ENCODE measurements at regions not wholly inside any gene's neighbourhood (a gene's known extent, or its start where the extent isn't known, plus 50 kb on each side); places are given as distances from the start of the nearest gene placed in this dataset.

GRCh38 chr12:114885501-114885900 is 201.5 kb upstream of the TBX3 start:
- Histone ChIP-seq H4K20me1 (ENCODE audit: insufficient read depth) (no peaks in the 10 kb centered on the region), H3K9me2 (no peaks in the 10 kb centered on the region), H3K4me1 (ENCODE audit: control insufficient read depth in 1 of 2, insufficient read depth in 2 of 2, low read depth in 1 of 2, low read length in 1 of 2) (peaks cover 0 to 3% of the 10 kb centered on the region in 2 experiments; a peak in 2 of 4 replicates), H2AFZ (ENCODE audit: low read depth) (no peak overlapping the region), H3K27ac (ENCODE audit: low read depth in 2 of 2, low read length in 1 of 2) (no peak overlapping the region), H3K79me2 (ENCODE audit: insufficient read depth) (no peaks in the 10 kb centered on the region), H3K4me2 (no peak overlapping the region), H3F3A (replicated peaks; ENCODE audit: insufficient read depth) (no peaks in the 10 kb centered on the region), H3K36me3 (replicated peaks in 1 of 2; ENCODE audit: control insufficient read depth in 1 of 2, insufficient read depth in 2 of 2, low read length in 1 of 2) (no peaks in the 10 kb centered on the region), H3K27me3 (ENCODE audit: insufficient read depth) (no peaks in the 10 kb centered on the region), H3K4me3 (ENCODE audit: low read depth in 2 of 2, low read length in 1 of 2) (no peak overlapping the region), H3K9me3 (no peaks in the 10 kb centered on the region), H3K9ac (no peak overlapping the region)
- 88% methylated on average over 4 of the region's 4 CpGs for WGBS (ENCODE audit: low lambda C conversion rate)
- DNase-seq = no peak
- TF ChIP-seq RCOR1 (IDR thresholded peaks at IDR 0.05; ENCODE audit: low read length) = no peak
- no peak for TF ChIP-seq TEAD4 (IDR thresholded peaks at IDR 0.05; ENCODE audit: borderline replicate concordance, insufficient read depth)
- no peak for TF ChIP-seq RFX5 (IDR thresholded peaks at IDR 0.05; ENCODE audit: low read length)
- TF ChIP-seq MAX (IDR thresholded peaks at IDR 0.05; ENCODE audit: low read depth) = no peak
- TF ChIP-seq USF1 (IDR thresholded peaks at IDR 0.05; ENCODE audit: borderline replicate concordance, low read depth) = no peak
- TF ChIP-seq MXI1 (IDR thresholded peaks at IDR 0.05; ENCODE audit: low read depth, low read length) = no peak
- no peak for TF ChIP-seq IRF3 (IDR thresholded peaks at IDR 0.05; ENCODE audit: low read depth, low read length)
- TF ChIP-seq FOXJ3 (CRISPR knock-in tag; IDR thresholded peaks at IDR 0.05) = no peak
- TF ChIP-seq, protein P1, sequence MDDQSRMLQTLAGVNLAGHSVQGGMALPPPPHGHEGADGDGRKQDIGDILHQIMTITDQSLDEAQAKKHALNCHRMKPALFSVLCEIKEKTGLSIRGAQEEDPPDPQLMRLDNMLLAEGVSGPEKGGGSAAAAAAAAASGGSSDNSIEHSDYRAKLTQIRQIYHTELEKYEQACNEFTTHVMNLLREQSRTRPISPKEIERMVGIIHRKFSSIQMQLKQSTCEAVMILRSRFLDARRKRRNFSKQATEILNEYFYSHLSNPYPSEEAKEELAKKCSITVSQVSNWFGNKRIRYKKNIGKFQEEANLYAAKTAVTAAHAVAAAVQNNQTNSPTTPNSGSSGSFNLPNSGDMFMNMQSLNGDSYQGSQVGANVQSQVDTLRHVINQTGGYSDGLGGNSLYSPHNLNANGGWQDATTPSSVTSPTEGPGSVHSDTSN (IDR thresholded peaks at IDR 0.05) = no peak
- TF ChIP-seq NRF1 (IDR thresholded peaks at IDR 0.05; ENCODE audit: low read depth, low read length) = no peak
- no peak for TF ChIP-seq TCF12 (IDR thresholded peaks at IDR 0.05)
- TF ChIP-seq GABPA (IDR thresholded peaks at IDR 0.05; ENCODE audit: low read depth) = no peak
- POLR2A ChIA-PET = interaction anchor here (1.1 kb wide), 1 partner anchor 201 kb away, joined by 3 read pairs; no protein-coding TSS in a partner anchor
- CTCF ChIA-PET = interaction anchor here (1.1 to 1.8 kb wide), 2 partner anchors 35 to 50 kb away, joined by 3 to 4 read pairs; no protein-coding TSS in a partner anchor

GRCh38 chr12:114884575-114884974 is 200.6 kb upstream of the TBX3 start:
- no peaks in the 10 kb centered on the region for H3K79me2 ChIP-seq (ENCODE audit: insufficient read depth)
- no peak overlapping the region; a peak in 1 of 4 replicates for H3K4me3 ChIP-seq (ENCODE audit: low read depth in 2 of 2, low read length in 1 of 2)
- H3K27me3 ChIP-seq (ENCODE audit: insufficient read depth) = no peaks in the 10 kb centered on the region
- no peaks in the 10 kb centered on the region for H3K4me1 ChIP-seq (ENCODE audit: control insufficient read depth in 1 of 2, insufficient read depth in 2 of 2, low read depth in 1 of 2, low read length in 1 of 2)
- POLR2A ChIA-PET = no interaction called here
- H3K9me2 ChIP-seq = no peaks in the 10 kb centered on the region
- CTCF ChIA-PET = interaction anchor here (1.8 kb wide), 1 partner anchor 36 kb away, joined by 4 read pairs; no protein-coding TSS in a partner anchor
- TF ChIP-seq FOSL2 (IDR thresholded peaks at IDR 0.05; ENCODE audit: borderline replicate concordance, low read depth) (no peak), USF2 (IDR thresholded peaks at IDR 0.05; ENCODE audit: borderline replicate concordance, low read depth, low read length) (no peak), FOXM1 (IDR thresholded peaks at IDR 0.05; ENCODE audit: low read depth) (no peak), MEF2A (IDR thresholded peaks at IDR 0.05; ENCODE audit: borderline replicate concordance, low read depth) (no peak), JUND (IDR thresholded peaks at IDR 0.05) (no peak), SIN3A (IDR thresholded peaks at IDR 0.05; ENCODE audit: borderline replicate concordance, low read depth, low read length) (no peak), RFX5 (IDR thresholded peaks at IDR 0.05; ENCODE audit: low read length) (no peak), GABPA (IDR thresholded peaks at IDR 0.05; ENCODE audit: low read depth) (no peak)
- no peak overlapping the region for H3K4me2 ChIP-seq
- H3K9ac ChIP-seq = no peak overlapping the region
- H4K20me1 ChIP-seq (ENCODE audit: insufficient read depth) = no peaks in the 10 kb centered on the region
- H3F3A ChIP-seq (replicated peaks; ENCODE audit: insufficient read depth) = no peaks in the 10 kb centered on the region
- DNase-seq = no peak
- WGBS (ENCODE audit: low lambda C conversion rate) = 76% methylated on average over 6 of the region's 6 CpGs
- H3K9me3 ChIP-seq = no peaks in the 10 kb centered on the region
- H2AFZ ChIP-seq (ENCODE audit: low read depth) = no peak overlapping the region
- no peak overlapping the region for H3K27ac ChIP-seq (ENCODE audit: low read depth in 2 of 2, low read length in 1 of 2)
- H3K36me3 ChIP-seq (replicated peaks in 1 of 2; ENCODE audit: control insufficient read depth in 1 of 2, insufficient read depth in 2 of 2, low read length in 1 of 2) = no peaks in the 10 kb centered on the region

Measured in SK-N-SH (cell line).